ENCODE measurements at regions not wholly inside any gene's neighbourhood (a gene's known extent, or its start where the extent isn't known, plus 50 kb on each side); places are given as distances from the start of the nearest gene placed in this dataset.

- TF ChIP-seq CTCF (IDR thresholded peaks at IDR 0.05): no peak
- TF ChIP-seq POLR2A (IDR thresholded peaks at IDR 0.05): no peak
Observed at GRCh38 chr12:61250303-61250702, 1009.9 kb upstream of the USP15 start.

Measured in right lobe of liver (tissue), 4 donors.